Stimulated activated CD4-positive, alpha-beta T cell treated with anti-CD3 and anti-CD28 coated beads, Interleukin-15, amount 100 ng/mL, for 1 hour (primary cell): ENCODE measurements at regions not wholly inside any gene's neighbourhood (a gene's known extent, or its start where the extent isn't known, plus 50 kb on each side); places are given as distances from the start of the nearest gene placed in this dataset.
"Not testable (repeated sequence)": the region's sequence is repeated elsewhere in the genome, so short reads cannot be mapped to it uniquely, and the experiment has no call there.

Source experiments
- DNase-seq, 2 donors: peaks; one replicate each; pipeline ENCODE4 v3.0.0-alpha.2; 2020; ENCODE audit warnings: low read depth in 1 of 2, low spot score in 1 of 2

DNA sequence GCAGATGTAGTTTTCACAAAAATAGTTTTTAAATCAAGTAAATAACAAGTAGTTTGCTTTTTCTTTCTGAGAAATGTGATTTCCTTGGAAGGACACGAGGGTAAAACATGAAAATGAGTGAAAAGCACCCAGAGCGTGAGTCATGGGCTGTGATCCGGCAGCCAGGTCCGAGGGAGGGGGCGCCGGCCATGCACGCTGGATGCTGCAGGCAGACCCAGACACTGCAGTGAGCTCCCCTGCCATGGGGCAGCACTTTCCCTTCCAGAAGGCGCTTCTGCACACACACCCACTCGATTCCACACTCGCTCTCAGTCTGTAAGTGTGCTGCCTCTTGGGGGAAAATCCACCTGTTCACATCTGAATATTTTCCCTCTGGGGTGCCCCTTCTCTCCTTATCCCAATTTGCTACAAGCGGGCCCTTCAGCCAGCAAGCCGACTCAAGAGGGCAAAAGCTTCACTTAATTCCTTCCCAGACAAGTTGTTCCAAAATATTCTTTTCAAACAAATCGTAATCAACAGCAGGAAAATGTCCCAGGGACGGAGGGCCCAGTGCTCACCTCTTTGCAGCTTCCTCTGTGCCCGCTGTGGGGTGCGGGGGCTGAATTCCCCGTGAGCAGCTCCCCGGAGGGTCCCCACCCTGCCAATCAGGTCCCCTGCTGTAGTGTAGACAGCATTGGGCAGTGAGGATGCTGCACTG lies 87.0 kb upstream of the ID2 start:
- no peak for DNase-seq

DNA sequence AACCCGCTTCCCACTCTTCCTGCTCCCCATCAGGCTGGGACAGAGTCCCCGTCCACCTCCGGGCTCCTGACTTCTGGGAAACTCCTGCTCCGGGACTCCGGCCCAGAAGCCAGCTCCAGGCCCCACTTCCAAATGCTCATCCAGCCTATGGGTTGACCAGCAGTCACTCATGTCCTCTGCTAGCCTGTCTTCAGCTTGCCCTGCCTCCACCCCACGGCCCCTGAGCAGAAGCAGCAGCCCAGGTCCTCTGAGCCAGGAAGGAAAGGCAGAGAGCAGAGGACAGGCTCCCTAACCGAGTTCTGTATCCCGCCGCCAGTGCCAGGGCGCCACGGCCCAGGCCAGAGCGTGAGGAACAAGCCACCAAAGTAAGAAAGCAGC lies 86.4 kb upstream of the ID2 start:
- DNase-seq = no peak

GRCh38 chr2:8595811-8596600 lies 85.8 kb upstream of the ID2 start:
- no peak for DNase-seq

DNA sequence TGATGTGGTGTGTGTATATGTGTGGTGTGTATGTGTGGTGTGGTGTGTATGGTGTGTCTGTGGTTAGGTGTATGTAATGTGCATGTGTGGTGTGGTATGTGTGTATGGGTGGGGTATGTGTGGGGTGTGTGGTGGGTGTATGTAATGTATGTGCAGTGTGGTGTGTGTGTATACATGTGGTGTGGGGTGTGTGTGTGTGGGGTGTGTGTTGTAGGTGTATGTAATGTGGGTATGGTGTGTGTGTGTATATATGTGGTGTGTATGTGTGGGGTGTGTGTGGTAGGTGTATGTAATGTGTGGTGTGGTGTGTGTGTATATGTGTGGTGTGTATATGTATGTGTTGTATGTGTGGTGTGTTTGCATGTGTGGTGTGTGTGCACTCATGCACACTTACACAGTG lies 84.8 kb upstream of the ID2 start:
- DNase-seq = no peak

DNA sequence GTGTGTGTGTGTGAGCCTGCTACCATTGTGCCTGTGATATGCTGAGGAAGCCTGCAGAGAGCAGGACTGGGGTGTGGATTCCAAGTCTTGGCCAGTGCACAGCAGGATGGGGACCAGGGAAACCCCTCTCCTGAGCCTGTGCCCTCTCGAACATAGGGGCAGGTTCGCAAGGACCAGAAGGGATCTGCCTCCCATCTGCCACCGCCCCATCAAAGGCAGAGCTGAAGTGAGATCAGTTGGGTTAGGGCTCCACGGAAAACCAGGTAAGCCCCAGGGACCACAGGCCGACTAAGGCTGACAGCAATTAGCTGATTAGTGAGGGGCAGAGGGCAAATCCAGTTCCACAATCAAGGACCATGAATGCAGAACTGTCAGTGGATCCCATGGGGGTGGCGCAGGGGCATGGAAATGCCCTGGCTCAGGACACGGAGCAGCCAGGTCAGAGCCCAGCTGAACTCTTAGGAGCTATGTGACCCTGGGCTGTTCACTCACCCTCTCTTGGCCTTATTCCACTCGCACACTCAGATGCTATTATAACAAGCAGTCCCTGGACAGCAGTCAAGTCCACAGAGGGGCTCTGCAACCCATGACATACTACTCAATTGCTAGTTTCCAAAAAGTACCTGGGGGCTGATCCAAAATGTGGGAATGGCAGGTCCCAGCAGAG lies 84.2 kb upstream of the ID2 start:
- DNase-seq = no peak

GRCh38 chr2:8598295-8599165 lies 83.3 kb upstream of the ID2 start:
- DNase-seq = no peak

GRCh38 chr2:8599421-8600242 lies 82.2 kb upstream of the ID2 start:
- no peak for DNase-seq

DNA sequence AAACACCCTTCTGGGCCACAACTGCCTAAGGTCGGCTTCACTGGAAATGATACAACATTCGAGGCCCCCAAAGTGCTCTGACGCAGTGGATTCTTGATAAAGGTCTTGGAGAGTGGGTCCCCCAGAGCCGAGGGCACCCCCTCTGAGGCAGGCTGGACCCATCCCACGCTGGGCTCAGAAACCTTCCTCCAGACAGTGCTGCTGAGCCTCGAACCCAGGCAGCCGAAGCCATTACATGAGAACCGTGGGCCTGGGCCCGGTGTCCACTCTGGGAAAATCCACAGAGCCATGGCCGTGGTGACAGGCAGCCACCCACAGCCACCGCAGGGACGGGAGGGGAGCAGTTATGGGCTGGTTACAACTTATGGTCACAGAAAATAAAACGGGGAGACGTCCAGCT lies 81.4 kb upstream of the ID2 start:
- DNase-seq = no peak

- no peak for DNase-seq
Measured at GRCh38 chr2:8602809-8603208, 79.0 kb upstream of the ID2 start.

DNA sequence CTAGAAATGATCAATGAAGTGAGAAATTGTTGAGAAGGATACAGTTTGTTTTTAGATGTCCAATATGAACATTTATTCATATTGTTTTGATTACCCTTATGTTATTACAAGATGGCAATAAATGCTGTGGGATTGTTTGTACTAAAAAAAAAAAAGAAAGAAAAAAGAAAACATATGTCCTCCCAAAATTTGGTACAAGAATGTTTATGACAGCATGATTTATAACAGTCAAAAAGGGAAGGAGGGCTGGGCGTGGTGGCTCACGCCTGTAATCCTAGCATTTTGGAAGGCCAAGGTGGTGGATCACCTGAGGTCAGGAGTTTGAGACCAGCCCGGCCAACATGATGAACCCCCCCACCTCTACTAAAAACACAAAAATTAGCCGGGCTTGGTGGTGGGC lies 78.5 kb upstream of the ID2 start:
- DNase-seq = not testable (repeated sequence)

DNA sequence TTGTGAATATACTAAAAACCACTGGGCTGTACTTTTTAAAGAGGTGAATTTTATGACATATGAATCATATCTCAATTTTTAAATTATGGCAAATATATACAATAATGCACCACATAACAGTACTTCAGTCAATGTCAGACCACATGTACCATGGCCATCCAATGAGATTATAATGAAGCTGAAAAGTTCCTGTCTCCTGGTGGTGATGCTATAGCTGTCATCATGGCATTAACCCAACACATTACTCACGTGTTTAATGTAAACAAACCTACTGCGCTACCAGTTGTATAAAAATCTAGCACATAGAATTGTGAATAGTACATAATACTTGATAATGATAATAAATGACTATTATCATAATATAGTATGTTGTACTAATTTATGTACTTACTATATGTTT lies 77.6 kb upstream of the ID2 start:
- DNase-seq = no peak

- no peak for DNase-seq
Measured at GRCh38 chr2:8605351-8606065, 76.3 kb upstream of the ID2 start.

- DNase-seq = no peak
Measured at GRCh38 chr2:8606226-8606625, 75.6 kb upstream of the ID2 start.

DNA sequence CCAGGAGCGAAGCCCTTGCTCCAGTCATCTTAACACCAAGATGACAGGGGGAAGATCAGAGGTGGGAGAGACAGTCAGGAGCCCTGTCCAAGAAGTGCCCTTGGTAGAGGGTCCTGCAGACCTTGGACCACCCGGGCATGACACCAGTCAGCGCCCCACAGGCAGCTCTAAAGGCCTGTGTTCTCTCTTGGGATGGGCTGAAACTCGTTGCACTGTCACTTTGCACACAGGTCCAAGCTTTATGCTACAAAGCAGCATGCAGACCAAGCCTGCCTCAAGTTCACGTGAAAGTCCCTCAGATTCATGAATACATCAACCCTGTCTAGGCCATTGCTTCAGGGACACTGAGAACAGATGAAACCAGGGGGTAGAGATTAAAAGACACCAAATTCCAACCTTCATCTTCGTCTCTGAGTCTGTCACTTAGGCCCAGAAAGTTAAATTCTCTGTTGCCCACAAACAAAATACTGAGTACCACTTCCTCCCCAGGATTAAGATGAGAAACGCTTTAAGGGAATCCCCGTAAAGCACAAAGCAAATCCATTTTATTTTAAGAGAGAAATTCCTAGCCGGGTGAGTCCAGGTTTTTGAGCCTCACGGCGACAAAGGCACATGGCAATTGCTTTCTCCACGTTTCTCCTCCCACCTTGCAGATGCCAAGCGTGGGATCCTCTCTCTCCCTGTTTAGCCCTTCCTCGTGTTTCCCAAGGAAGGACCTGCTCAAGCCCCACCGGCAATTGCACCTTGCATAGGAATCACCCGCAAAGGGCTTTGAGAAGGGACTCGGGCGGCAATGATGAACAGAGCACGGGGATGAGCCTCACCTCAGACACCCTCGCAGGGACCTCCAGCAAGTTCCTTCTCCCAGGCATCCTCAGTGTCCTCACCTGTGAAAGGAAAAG lies 75.0 kb upstream of the ID2 start:
- no peak for DNase-seq

DNA sequence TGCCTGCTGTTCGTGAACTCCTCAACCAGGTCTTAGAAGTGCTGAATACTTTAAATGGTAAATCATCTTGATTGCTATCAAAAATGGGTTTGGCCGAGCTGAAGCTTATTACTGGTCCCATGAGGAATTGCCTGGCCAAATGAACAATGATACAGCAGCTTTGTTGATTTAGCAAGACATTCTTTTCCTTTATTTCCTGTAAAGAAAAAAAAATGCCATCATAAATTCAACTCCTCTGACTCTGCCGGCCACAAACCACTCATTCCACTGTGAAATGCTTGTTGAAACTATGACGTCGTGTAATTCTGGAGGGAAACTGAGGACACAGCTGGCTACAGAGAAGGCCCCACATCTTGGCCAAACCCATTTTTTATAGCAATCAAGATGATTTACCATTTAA lies 74.2 kb upstream of the ID2 start:
- no peak for DNase-seq

GRCh38 chr2:8608411-8608954 lies 73.4 kb upstream of the ID2 start:
- no peak for DNase-seq

DNA sequence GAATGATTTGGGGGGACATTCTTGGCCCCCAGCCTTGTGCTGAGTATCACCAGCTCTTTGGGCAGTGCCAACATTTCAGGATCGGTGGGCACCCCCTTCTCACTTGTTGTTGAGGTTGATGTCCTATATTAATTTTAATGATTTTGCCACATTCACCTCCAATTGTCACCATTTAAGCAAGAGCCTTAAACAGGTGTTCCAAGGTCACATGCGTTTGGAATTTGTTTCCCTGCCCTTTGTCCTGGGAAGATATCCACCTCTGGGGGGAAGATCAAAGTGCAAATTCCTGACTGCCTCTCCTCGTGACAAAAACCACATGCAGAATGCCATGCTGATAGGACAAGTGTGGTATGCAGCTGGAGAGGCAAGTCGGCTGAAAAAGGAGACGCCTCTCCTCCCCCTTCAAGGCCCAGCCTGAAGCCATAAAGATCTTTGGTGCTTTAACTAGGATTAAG lies 72.5 kb upstream of the ID2 start:
- no peak for DNase-seq

- DNase-seq = not testable (repeated sequence)
Measured at GRCh38 chr2:8610775-8611174, 71.1 kb upstream of the ID2 start.
